DND-41 (cell line): ENCODE measurements at regions not wholly inside any gene's neighbourhood (a gene's known extent, or its start where the extent isn't known, plus 50 kb on each side); places are given as distances from the start of the nearest gene placed in this dataset.
"Not testable (repeated sequence)": the region's sequence is repeated elsewhere in the genome, so short reads cannot be mapped to it uniquely, and the experiment has no call there.

Experiments used
- ATAC-seq: fragments of 200-7000 bp; cut with Tn5 transposase; 3 replicates; pipeline ENCODE4 v1.9.1; 2021; ENCODE audit warnings: low read depth; ENCODE audit not compliant: insufficient read depth
- DNase-seq: peaks from one replicate; pipeline ENCODE4 v3.0.0-alpha.2; 2020
- H2AFZ ChIP-seq: 2 replicates; pipeline ENCODE4 v1.6.0; 2012; ENCODE audit warnings: low read depth, low read length
- H3K27ac ChIP-seq: 2 replicates; pipeline ENCODE4 v1.5.1; 2012; ENCODE audit warnings: low read length, inconsistent platforms
- H3K27me3 ChIP-seq: fragments of 200-600 bp; sonication (generic); 2 replicates; pipeline ENCODE4 v1.6.0; 2012; ENCODE audit warnings: low read length, mild to moderate bottlenecking, inconsistent platforms; ENCODE audit not compliant: insufficient read depth, poor library complexity
- H3K36me3 ChIP-seq: 2 replicates; pipeline ENCODE4 v1.5.1; 2012; ENCODE audit warnings: low read length, inconsistent platforms; ENCODE audit not compliant: insufficient read depth
- H3K4me1 ChIP-seq: 2 replicates; pipeline ENCODE4 v1.5.1; 2012; ENCODE audit warnings: mild to moderate bottlenecking, low read length; ENCODE audit not compliant: insufficient read depth
- H3K4me2 ChIP-seq: 2 replicates; pipeline ENCODE4 v1.6.0; 2012; ENCODE audit warnings: mild to moderate bottlenecking, moderate library complexity, low read length, inconsistent platforms; ENCODE audit not compliant: insufficient read depth
- H3K4me3 ChIP-seq, 2 experiments: fragments of 200-600 bp in 1 of 2; shearing (Covaris generic) in 1 of 2; 2 replicates each; pipeline ENCODE4 v1.5.1; 2012 to 2016; ENCODE audit warnings: inconsistent platforms in 2 of 2, low read length in 2 of 2, mild to moderate bottlenecking in 2 of 2, low read depth in 1 of 2, moderate library complexity in 1 of 2
- H3K79me2 ChIP-seq: 2 replicates; pipeline ENCODE4 v1.6.0; 2012; ENCODE audit warnings: low read length, inconsistent platforms; ENCODE audit not compliant: insufficient read depth
- H3K9ac ChIP-seq: 2 replicates; pipeline ENCODE4 v1.6.0; 2012; ENCODE audit warnings: low read depth, mild to moderate bottlenecking, inconsistent platforms, low read length, moderate library complexity
- H3K9me3 ChIP-seq: 2 replicates; pipeline ENCODE4 v1.5.1; 2012; ENCODE audit warnings: low read length, moderate library complexity, mild to moderate bottlenecking, inconsistent platforms; ENCODE audit not compliant: insufficient read depth, severe bottlenecking
- H4K20me1 ChIP-seq: 2 replicates; pipeline ENCODE4 v1.6.0; 2012; ENCODE audit warnings: low read length; ENCODE audit not compliant: insufficient read depth

GRCh38 chr4:49156309-49156708, 170.2 kb downstream of the CWH43 start:
- H3K4me1 ChIP-seq, H2AFZ ChIP-seq, H4K20me1 ChIP-seq, DNase-seq, H3K4me2 ChIP-seq, H3K79me2 ChIP-seq, H3K27me3 ChIP-seq, H3K27ac ChIP-seq, H3K36me3 ChIP-seq, H3K9ac ChIP-seq, ATAC-seq, H3K4me3 ChIP-seq: not testable (repeated sequence)
- H3K9me3 ChIP-seq = peaks cover 55% of the 10 kb centered on the region

- not testable (repeated sequence) for H3K9ac ChIP-seq, H3K36me3 ChIP-seq, H3K4me2 ChIP-seq, H3K4me3 ChIP-seq, H3K27ac ChIP-seq, ATAC-seq, H4K20me1 ChIP-seq, H3K4me1 ChIP-seq, H3K79me2 ChIP-seq, H2AFZ ChIP-seq, H3K27me3 ChIP-seq, DNase-seq
- H3K9me3 ChIP-seq = peaks cover 42% of the 10 kb centered on the region
Measured at GRCh38 chr4:49157630-49158029, 171.6 kb downstream of the CWH43 start.

GRCh38 chr4:49161111-49161541, 175.1 kb downstream of the CWH43 start:
- not testable (repeated sequence) for H3K4me2 ChIP-seq, H3K79me2 ChIP-seq, H4K20me1 ChIP-seq, H3K9ac ChIP-seq, H3K27me3 ChIP-seq, H3K36me3 ChIP-seq, H2AFZ ChIP-seq, H3K9me3 ChIP-seq, DNase-seq, H3K4me1 ChIP-seq, ATAC-seq, H3K4me3 ChIP-seq, H3K27ac ChIP-seq

- H4K20me1 ChIP-seq, H3K4me1 ChIP-seq, DNase-seq, H3K9me3 ChIP-seq, ATAC-seq, H3K9ac ChIP-seq, H3K36me3 ChIP-seq, H3K27me3 ChIP-seq, H3K4me3 ChIP-seq, H2AFZ ChIP-seq, H3K27ac ChIP-seq, H3K79me2 ChIP-seq, H3K4me2 ChIP-seq: not testable (repeated sequence)
Measured at GRCh38 chr4:49164916-49165315, 178.8 kb downstream of the CWH43 start.

GRCh38 chr4:49177847-49178246, 191.8 kb downstream of the CWH43 start:
- not testable (repeated sequence) for H3K79me2 ChIP-seq, H3K27me3 ChIP-seq, H3K9me3 ChIP-seq, ATAC-seq, H4K20me1 ChIP-seq, H3K4me1 ChIP-seq, H2AFZ ChIP-seq, H3K9ac ChIP-seq, H3K27ac ChIP-seq, H3K4me2 ChIP-seq, DNase-seq, H3K4me3 ChIP-seq, H3K36me3 ChIP-seq

- not testable (repeated sequence) for H4K20me1 ChIP-seq, H3K4me1 ChIP-seq, H3K36me3 ChIP-seq, H3K9ac ChIP-seq, H3K9me3 ChIP-seq, H3K4me2 ChIP-seq, H3K27me3 ChIP-seq, ATAC-seq, H3K79me2 ChIP-seq, H3K4me3 ChIP-seq, DNase-seq, H2AFZ ChIP-seq, H3K27ac ChIP-seq
Measured at GRCh38 chr4:49181088-49181487, 195.0 kb downstream of the CWH43 start.

- H3K4me3 ChIP-seq, H3K27ac ChIP-seq, H3K9ac ChIP-seq, H4K20me1 ChIP-seq, ATAC-seq, H3K79me2 ChIP-seq, H3K4me1 ChIP-seq, DNase-seq, H3K4me2 ChIP-seq, H3K27me3 ChIP-seq, H2AFZ ChIP-seq, H3K36me3 ChIP-seq: not testable (repeated sequence)
- peaks cover 17% of the 10 kb centered on the region for H3K9me3 ChIP-seq
Measured at GRCh38 chr4:49211396-49212194, 225.5 kb downstream of the CWH43 start.

- not testable (repeated sequence) for H3K4me3 ChIP-seq, ATAC-seq
Measured at GRCh38 chr4:49213250-49213649, 227.2 kb downstream of the CWH43 start.

More at GRCh38 chr4:49213250-49213649, 227.2 kb downstream of the CWH43 start:
- not testable (repeated sequence) for H3K4me2 ChIP-seq, DNase-seq, H3K36me3 ChIP-seq, H3K27ac ChIP-seq, H3K79me2 ChIP-seq, H4K20me1 ChIP-seq, H3K9ac ChIP-seq, H3K27me3 ChIP-seq, H3K4me1 ChIP-seq, H2AFZ ChIP-seq
- peaks cover 17% of the 10 kb centered on the region for H3K9me3 ChIP-seq
